KBM-7 (cell line): ENCODE measurements at regions not wholly inside any gene's neighbourhood (a gene's known extent, or its start where the extent isn't known, plus 50 kb on each side); places are given as distances from the start of the nearest gene placed in this dataset.
A peak's percentile ranks its signal among the peaks of the same experiment; 100 is the strongest.

ENCODE experiments used
- DNase-seq: peaks from one replicate; pipeline ENCODE4 v3.0.0-alpha.2; 2015
- in situ Hi-C: fragments of 300-500 bp; cut with MboI; formaldehyde crosslinking; loops from 2 replicates; pipeline ENCODE4 v1.14.3; 2020; ENCODE audit warnings: low sequenced_read_pairs, low pct_unique_long_range_greater_than_20kb, mixed read lengths

DNA sequence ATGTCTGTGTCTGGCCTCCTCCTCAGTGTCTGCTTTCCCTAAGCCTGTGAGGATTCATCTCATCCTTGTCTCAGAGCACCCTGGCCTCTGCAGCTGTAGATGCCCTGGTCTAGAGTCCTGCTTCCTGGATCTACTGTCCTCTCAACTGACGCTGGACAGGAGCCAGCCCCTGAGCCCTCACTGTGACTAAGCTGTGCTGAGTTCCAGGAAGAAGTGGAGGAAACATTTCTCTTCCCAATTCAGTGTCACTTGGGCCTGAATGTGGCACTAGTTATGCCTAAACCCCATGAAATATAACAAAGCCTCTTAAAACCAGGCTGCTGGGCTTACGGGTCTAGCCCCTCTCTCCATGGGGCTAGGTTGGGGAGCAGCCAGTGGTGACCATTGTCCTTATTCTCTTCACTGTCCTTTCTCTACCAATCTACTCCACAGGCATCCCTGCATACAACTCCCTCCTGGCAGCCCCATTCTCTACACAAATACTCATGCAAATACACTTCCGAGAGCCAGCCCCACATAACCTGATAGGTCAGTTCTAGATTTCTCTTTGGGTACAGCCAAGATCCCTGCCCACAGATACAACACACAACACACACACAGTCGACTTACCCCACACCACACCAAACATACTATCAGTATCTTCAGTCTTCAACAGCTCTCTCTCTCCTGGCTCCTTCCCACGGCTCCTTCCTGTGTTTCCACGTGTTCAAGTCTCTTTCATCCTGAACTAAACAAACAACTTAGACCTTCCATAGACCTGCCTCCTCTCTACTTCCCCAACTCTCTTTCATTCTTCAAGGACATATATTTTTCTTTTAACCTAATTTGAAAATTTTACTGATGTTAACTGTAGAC, 220.8 kb downstream of the SNX18 start:
- in situ Hi-C loops = no loop called here
- DNase-seq = peak; percentile 13

- in situ Hi-C loops = no loop called here
Measured at GRCh38 chr5:54736003-54736797, 218.6 kb downstream of the SNX18 start.

GRCh38 chr5:54733101-54733500, 215.5 kb downstream of the SNX18 start:
- DNase-seq = no peak
- in situ Hi-C loops = no loop called here

More at GRCh38 chr5:54736003-54736797, 218.6 kb downstream of the SNX18 start:
- no peak for DNase-seq

DNA sequence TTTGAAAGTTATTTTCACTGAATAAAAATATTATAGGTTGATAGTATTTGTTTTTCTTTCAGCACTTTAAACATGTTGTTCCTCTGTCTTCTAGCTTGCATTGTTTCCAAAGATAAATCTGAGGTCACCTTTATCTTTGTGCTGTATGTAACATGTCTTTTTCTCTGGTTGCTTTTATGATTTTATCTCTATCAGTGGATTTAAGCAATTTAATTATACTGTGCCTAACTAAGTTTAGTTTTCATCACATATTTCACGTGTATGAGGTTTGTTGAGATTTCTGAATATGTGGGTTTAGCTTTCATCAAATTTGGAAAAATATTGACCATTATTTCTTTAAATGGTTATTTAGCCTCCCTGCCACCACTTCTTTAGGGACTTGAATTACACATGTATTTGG, 214.5 kb downstream of the SNX18 start:
- DNase-seq = no peak
- in situ Hi-C loops = no loop called here

GRCh38 chr5:54728588-54728915, 211.0 kb downstream of the SNX18 start:
- no peak for DNase-seq
- in situ Hi-C loops = no loop called here

- in situ Hi-C loops = no loop called here
- DNase-seq = no peak
Measured at GRCh38 chr5:54727874-54728587, 210.5 kb downstream of the SNX18 start.

GRCh38 chr5:54725391-54726280, 208.1 kb downstream of the SNX18 start:
- no peak for DNase-seq
- in situ Hi-C loops = no loop called here

DNA sequence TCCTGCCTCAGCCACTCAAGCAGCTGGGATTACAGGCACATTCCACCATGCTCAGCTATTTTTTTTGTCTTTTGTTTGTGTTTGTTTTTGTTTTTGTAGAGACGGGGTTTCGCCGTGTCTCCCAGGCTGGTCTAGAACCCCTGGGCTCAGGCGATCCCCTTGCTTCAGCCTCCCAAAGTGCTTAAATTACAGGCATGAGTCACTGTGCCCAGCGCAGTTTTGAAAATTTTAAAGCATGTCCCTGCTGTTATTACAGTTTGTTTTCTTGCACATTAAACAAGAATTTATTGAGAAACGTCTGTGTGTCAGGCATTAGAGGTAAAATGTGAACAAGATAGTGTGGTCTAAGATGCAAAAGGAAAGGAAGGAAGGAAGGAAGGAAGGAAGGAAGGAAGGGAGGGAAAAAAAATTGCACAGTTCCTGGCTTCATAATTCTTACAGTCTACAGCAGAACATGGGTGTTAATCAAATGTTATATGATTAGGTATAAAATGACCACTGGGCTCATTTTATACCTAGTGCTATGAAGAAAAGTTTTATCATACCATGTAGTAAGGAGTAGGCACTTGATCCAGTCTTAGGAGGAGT, 205.4 kb downstream of the SNX18 start:
- DNase-seq = no peak
- in situ Hi-C loops = no loop called here

DNA sequence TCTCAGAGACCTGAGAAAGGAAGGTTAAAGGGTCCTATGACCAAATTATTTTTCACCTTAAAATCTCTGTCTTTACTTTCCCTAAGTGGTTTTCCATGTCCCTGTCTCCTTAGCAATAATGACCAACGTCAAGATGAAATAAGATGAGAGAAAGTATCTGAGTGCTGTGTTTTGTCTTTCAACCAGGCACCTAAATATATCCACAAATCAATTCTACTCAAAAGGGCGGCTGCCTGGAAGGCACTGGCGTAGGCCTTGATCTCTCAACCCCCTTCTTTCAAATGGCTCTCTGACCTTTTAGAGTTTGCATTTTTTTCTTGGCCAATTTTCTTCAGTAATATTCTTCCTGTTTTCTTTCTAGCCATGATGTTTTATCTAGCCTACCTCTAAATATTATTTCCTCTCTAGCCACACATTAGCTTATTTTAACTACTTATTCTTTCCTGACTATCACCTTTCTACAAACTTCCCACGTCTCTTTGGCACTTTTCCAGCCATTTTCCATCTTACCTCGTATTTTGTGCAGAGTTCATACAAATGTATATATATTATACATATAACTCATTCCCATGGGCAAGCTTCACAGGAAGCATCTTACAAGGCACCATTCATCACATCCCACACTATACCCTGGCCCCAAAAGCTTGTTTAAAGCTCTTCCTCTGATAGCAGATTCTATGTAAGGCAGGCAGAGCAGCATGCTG, 204.5 kb downstream of the SNX18 start:
- DNase-seq = no peak
- in situ Hi-C loops = no loop called here

GRCh38 chr5:54721116-54721515, 203.6 kb downstream of the SNX18 start:
- in situ Hi-C loops = no loop called here
- DNase-seq = no peak

GRCh38 chr5:54720341-54720740, 202.8 kb downstream of the SNX18 start:
- no peak for DNase-seq
- in situ Hi-C loops = no loop called here

DNA sequence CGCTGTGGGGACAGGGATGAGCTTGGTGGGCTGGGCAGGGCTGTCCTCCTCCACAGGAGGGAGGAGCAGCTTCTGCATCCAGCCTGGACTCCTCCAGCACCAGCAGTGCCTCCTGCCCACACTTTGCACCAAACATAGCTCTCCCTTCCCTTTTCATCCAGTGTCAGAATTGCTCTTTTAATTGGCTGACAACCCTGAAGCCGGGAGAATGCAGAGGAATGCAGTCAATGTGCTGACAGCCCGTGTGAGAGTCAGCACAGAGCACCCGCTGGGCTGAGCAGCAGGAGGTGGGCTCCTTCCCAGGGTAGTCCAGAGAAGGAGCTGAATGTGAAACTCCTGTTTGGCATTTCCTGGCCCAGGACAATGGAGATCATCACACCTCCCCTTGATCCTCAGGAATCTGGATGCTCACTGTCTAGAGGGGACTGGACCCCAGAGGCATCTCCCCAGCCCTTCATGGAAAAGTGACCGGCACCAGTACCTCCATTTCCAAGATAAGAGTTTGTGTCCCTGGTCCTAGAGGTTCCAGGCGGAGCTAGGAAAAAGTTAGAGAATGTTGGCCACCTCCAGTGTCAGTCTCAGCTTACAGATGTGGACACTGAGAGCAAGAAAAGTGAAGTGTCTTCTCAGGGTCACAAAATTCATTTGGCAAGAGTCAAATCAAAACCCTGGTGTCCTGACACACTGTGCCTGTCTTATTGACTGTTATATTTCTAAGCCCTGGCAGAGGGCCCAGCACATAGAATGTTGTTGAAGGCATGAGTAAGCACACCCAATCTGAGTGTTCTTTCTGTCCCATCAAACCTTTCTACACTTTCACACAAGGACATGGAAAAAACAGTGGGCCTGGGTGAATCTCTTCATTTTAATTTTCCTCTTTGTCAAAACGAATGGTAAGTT, 202.1 kb downstream of the SNX18 start:
- DNase-seq = no peak
- in situ Hi-C loops = no loop called here

- no peak for DNase-seq
- in situ Hi-C loops = no loop called here
Measured at GRCh38 chr5:54718656-54719055, 201.1 kb downstream of the SNX18 start.

DNA sequence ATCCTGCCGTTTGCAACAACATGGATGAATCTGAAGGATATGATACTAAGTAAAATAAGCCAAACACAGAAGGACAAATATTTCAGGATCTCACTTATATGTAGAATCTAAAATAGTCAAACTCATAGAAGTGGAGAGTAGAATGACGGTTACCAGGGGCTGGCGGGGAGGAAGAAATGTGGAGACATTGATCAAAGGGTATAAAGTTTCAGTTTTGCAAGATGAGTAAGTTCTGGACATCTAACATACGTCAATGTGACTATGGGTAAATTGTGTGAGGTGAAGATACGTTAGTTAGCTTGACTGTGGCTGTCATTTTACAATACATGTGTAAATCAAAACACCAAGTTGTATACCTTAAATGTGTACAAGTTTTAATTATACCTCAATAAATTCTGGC, 200.3 kb downstream of the SNX18 start:
- DNase-seq = no peak
- in situ Hi-C loops = no loop called here

GRCh38 chr5:54717459-54717858, 199.9 kb downstream of the SNX18 start:
- no peak for DNase-seq
- in situ Hi-C loops = no loop called here

GRCh38 chr5:54713923-54714581, 196.5 kb downstream of the SNX18 start:
- in situ Hi-C loops = no loop called here
- DNase-seq = no peak

DNA sequence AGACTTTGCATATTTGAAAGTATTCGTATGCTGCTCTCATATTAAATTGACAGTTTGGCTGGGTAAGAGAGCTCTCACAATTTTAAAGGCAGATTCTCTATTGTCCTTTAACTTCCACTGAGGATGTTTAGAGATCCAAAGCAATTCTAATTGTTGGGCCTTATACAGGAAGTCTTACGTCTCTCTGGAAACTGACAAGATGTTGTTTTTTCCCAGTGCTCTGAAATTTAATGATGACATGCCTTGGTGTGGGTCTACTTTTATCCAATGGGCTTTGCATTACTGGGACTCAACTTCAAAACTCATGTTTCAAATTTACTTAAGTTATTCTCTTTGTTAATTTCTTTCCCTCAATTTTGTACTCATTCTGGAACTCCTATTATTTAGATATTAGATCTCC, 191.5 kb downstream of the SNX18 start:
- in situ Hi-C loops = no loop called here
- no peak for DNase-seq
